ENCODE measurements at regions not wholly inside any gene's neighbourhood (a gene's known extent, or its start where the extent isn't known, plus 50 kb on each side); places are given as distances from the start of the nearest gene placed in this dataset.

DNA sequence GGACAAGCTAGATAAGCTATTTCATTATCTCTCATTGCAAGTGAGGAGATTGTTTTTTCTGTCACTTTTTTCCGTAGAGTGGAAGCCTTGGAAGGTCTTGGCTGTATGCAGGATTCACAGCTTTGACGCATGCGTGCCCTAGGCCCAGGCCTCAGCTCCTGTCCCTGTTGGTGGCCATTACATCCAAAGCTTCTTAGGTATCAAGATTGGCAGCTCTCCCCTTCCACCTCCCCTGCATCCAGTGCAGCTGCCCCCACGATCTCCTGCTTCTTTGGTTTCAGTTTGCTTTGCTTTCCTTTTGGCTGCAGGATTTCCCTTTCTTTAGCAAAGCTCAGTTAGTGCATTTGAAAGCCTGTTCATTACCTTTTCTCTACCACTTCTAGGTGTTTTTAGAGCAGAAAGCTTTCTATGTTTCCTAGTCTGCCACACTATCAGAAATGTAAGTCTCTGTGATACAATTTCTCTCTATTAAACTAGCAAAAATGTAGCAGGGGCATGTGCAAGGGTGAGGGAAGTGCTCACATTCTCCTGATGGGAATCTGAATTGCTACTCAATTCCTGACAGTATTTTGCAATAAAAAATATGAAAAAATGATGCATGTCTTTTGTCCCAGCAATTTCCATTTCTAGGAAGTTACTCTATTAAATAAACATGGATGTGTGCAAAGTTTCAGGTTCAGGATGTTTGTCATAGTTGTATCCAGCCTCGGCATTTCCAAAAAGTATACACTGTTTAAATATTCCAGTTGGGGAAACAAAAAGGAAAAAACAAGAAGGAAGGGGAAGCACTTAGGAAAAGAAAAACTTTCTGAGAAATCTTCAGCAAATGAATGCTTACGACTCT lies 91.2 kb downstream of the LIPG start:
- TF ChIP-seq, protein P1, sequence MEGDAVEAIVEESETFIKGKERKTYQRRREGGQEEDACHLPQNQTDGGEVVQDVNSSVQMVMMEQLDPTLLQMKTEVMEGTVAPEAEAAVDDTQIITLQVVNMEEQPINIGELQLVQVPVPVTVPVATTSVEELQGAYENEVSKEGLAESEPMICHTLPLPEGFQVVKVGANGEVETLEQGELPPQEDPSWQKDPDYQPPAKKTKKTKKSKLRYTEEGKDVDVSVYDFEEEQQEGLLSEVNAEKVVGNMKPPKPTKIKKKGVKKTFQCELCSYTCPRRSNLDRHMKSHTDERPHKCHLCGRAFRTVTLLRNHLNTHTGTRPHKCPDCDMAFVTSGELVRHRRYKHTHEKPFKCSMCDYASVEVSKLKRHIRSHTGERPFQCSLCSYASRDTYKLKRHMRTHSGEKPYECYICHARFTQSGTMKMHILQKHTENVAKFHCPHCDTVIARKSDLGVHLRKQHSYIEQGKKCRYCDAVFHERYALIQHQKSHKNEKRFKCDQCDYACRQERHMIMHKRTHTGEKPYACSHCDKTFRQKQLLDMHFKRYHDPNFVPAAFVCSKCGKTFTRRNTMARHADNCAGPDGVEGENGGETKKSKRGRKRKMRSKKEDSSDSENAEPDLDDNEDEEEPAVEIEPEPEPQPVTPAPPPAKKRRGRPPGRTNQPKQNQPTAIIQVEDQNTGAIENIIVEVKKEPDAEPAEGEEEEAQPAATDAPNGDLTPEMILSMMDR (IDR thresholded peaks at IDR 0.05; ENCODE audit: low read depth, low read length, missing input control): no peak
- TF ChIP-seq, protein P2, sequence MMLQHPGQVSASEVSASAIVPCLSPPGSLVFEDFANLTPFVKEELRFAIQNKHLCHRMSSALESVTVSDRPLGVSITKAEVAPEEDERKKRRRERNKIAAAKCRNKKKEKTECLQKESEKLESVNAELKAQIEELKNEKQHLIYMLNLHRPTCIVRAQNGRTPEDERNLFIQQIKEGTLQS (IDR thresholded peaks at IDR 0.05): no peak
- TF ChIP-seq RAD21 (IDR thresholded peaks at IDR 0.05) (no peak), MAX (IDR thresholded peaks at IDR 0.05) (no peak), TAF1 (conservative IDR thresholded peaks at IDR 0.05) (no peak), EGR1 (IDR thresholded peaks at IDR 0.05; ENCODE audit: low read depth in 2 of 2) (no peak), YY1 (IDR thresholded peaks at IDR 0.05) (peak; percentile 65), GABPA (IDR thresholded peaks at IDR 0.05 in 1 of 2, conservative IDR thresholded peaks at IDR 0.05 in 1 of 2) (no peak), SP1 (IDR thresholded peaks at IDR 0.05) (no peak), JUND (IDR thresholded peaks at IDR 0.05) (no peak), NR2F2 (IDR thresholded peaks at IDR 0.05) (no peak), HNF4A (conservative IDR thresholded peaks at IDR 0.05) (no peak)
- TF ChIP-seq, protein P3, sequence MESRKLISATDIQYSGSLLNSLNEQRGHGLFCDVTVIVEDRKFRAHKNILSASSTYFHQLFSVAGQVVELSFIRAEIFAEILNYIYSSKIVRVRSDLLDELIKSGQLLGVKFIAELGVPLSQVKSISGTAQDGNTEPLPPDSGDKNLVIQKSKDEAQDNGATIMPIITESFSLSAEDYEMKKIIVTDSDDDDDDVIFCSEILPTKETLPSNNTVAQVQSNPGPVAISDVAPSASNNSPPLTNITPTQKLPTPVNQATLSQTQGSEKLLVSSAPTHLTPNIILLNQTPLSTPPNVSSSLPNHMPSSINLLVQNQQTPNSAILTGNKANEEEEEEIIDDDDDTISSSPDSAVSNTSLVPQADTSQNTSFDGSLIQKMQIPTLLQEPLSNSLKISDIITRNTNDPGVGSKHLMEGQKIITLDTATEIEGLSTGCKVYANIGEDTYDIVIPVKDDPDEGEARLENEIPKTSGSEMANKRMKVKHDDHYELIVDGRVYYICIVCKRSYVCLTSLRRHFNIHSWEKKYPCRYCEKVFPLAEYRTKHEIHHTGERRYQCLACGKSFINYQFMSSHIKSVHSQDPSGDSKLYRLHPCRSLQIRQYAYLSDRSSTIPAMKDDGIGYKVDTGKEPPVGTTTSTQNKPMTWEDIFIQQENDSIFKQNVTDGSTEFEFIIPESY (IDR thresholded peaks at IDR 0.05): no peak
- TF ChIP-seq, protein P4, sequence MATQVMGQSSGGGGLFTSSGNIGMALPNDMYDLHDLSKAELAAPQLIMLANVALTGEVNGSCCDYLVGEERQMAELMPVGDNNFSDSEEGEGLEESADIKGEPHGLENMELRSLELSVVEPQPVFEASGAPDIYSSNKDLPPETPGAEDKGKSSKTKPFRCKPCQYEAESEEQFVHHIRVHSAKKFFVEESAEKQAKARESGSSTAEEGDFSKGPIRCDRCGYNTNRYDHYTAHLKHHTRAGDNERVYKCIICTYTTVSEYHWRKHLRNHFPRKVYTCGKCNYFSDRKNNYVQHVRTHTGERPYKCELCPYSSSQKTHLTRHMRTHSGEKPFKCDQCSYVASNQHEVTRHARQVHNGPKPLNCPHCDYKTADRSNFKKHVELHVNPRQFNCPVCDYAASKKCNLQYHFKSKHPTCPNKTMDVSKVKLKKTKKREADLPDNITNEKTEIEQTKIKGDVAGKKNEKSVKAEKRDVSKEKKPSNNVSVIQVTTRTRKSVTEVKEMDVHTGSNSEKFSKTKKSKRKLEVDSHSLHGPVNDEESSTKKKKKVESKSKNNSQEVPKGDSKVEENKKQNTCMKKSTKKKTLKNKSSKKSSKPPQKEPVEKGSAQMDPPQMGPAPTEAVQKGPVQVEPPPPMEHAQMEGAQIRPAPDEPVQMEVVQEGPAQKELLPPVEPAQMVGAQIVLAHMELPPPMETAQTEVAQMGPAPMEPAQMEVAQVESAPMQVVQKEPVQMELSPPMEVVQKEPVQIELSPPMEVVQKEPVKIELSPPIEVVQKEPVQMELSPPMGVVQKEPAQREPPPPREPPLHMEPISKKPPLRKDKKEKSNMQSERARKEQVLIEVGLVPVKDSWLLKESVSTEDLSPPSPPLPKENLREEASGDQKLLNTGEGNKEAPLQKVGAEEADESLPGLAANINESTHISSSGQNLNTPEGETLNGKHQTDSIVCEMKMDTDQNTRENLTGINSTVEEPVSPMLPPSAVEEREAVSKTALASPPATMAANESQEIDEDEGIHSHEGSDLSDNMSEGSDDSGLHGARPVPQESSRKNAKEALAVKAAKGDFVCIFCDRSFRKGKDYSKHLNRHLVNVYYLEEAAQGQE (IDR thresholded peaks at IDR 0.05): no peak
